ENCODE measurements at regions not wholly inside any gene's neighbourhood (a gene's known extent, or its start where the extent isn't known, plus 50 kb on each side); places are given as distances from the start of the nearest gene placed in this dataset.

DNA sequence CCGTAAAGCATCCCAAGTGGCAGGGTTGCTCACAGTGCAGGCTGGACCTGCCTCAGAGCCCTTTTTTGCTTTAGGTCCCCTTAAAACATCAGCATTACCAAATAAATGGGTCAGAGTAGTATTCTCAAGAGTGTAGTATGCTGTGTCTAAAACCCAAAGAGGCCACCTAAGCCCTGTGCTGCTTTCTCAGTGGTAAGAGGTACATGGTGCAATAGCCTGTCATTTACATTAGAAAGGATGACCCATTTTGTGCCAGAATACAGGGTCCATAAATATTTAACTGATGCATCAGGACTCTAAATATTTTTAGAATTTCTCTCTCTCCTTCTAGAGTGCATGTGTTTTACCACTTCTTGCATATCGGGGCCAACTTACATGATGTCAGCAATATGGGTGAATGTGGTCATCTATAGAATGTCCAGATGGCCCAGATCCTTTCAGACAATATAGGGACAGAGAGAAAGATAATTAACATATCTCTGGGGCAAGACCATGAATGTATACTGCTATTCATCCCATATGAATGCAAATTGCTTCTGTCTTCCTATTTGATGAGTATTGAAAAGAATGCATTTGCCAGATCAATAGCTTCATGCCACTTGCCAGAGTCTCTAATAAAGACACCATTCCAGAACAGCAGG lies 329.2 kb downstream of the PMP22 start:
- Histone ChIP-seq H3K27me3 (ENCODE audit: control insufficient read depth in 1 of 2, insufficient read depth in 2 of 2, low read length in 2 of 2) (no peaks in the 10 kb centered on the region), H3K4me1 (ENCODE audit: control insufficient read depth in 1 of 2, insufficient read depth in 2 of 2, low read length in 2 of 2) (no peaks in the 10 kb centered on the region), H3K36me3 (ENCODE audit: control insufficient read depth in 1 of 2, insufficient read depth in 2 of 2, low read length in 2 of 2) (no peaks in the 10 kb centered on the region), H3K27ac (ENCODE audit: low read depth, low read length) (no peak overlapping the region), H3K4me3 (ENCODE audit: low read depth in 1 of 2, low read length in 2 of 2) (no peak overlapping the region), H3K9ac (ENCODE audit: low read depth in 1 of 2, low read length in 2 of 2) (no peak overlapping the region), H3K9me3 (ENCODE audit: control insufficient read depth in 1 of 2, low read length in 2 of 2) (no peaks in the 10 kb centered on the region)

DNA sequence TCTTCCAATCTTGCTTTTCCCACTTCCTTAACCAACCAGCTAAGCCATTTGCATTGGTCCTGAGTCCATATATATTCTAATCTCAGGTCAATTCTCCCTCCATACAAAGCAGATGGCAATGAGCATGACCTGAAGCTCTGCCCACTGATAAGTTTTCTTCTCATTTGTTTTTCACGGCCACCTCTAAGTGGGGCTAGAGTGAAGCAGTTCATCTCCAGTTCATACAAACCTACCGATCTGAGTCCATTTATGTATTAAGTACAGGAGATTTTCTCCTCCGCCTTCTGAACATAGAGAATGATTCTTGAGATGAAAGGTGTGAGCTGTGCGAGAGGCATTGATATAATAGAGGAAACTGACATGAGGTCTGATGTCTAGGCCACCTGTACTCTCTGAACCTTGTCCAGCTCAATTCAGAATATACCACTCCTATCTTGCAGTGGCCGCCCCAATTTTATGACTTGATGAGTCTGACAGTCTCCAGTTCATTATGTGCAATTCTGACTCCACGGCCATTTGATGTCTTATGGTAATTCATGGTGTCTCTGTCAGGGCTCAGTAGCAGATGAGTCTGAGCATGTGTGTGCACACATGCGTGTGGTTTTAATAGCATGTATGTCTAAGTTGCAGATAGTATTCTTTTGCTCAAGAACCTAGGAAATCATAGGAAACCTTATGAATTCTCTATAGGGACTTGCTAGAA lies 329.8 kb downstream of the PMP22 start:
- Histone ChIP-seq H3K9ac (ENCODE audit: low read depth in 1 of 2, low read length in 2 of 2) (no peak overlapping the region), H3K4me1 (ENCODE audit: control insufficient read depth in 1 of 2, insufficient read depth in 2 of 2, low read length in 2 of 2) (no peaks in the 10 kb centered on the region), H3K27me3 (ENCODE audit: control insufficient read depth in 1 of 2, insufficient read depth in 2 of 2, low read length in 2 of 2) (no peaks in the 10 kb centered on the region), H3K4me3 (ENCODE audit: low read depth in 1 of 2, low read length in 2 of 2) (no peak overlapping the region), H3K36me3 (ENCODE audit: control insufficient read depth in 1 of 2, insufficient read depth in 2 of 2, low read length in 2 of 2) (no peaks in the 10 kb centered on the region), H3K27ac (ENCODE audit: low read depth, low read length) (no peak overlapping the region), H3K9me3 (ENCODE audit: control insufficient read depth in 1 of 2, low read length in 2 of 2) (no peaks in the 10 kb centered on the region)

- no peak overlapping the region for H3K4me3 ChIP-seq (ENCODE audit: low read depth in 1 of 2, low read length in 2 of 2)
- H3K9ac ChIP-seq (ENCODE audit: low read depth in 1 of 2, low read length in 2 of 2): no peak overlapping the region
- H3K27me3 ChIP-seq (ENCODE audit: control insufficient read depth in 1 of 2, insufficient read depth in 2 of 2, low read length in 2 of 2): no peaks in the 10 kb centered on the region
- H3K36me3 ChIP-seq (ENCODE audit: control insufficient read depth in 1 of 2, insufficient read depth in 2 of 2, low read length in 2 of 2): no peaks in the 10 kb centered on the region
- H3K9me3 ChIP-seq (ENCODE audit: control insufficient read depth in 1 of 2, low read length in 2 of 2): no peaks in the 10 kb centered on the region
- no peaks in the 10 kb centered on the region for H3K4me1 ChIP-seq (ENCODE audit: control insufficient read depth in 1 of 2, insufficient read depth in 2 of 2, low read length in 2 of 2)
- no peak overlapping the region for H3K27ac ChIP-seq (ENCODE audit: low read depth, low read length)
These were observed 331.4 kb downstream of the PMP22 start for GRCh38 chr17:14933676-14934075.

DNA sequence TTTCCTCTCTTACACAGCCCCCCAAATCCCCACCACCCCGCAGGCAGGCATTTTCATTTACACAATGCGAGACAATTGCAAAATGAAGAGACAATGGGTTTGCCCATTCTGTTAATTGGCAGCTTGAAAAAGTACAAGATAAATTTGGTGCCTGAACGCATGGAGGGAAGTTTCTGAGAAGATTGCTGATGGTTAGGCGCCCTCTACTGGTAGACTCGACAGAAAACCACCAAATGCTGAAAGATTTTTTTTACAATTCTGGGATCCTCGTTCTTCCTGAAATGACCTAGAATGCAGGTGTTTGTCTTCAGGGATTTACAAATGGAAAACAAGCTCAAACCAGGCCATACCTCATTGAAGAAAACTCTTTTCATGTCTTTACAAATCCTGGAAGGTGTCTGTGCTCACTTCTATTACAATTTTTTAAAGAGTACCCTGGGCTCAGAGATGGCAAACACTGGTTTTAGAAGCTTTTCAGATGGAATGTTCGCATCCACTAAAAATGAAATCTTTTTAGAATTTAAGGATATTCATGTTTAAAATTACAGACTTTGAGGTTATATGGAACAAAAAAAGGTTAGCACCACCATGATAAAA lies 338.5 kb downstream of the PMP22 start:
- Histone ChIP-seq H3K9me3 (ENCODE audit: control insufficient read depth in 1 of 2, low read length in 2 of 2) (peaks cover 0 to 3% of the 10 kb centered on the region in 2 donors), H3K27ac (ENCODE audit: low read depth, low read length) (no peak overlapping the region), H3K9ac (ENCODE audit: low read depth in 1 of 2, low read length in 2 of 2) (no peak overlapping the region), H3K4me3 (ENCODE audit: low read depth in 1 of 2, low read length in 2 of 2) (no peak overlapping the region), H3K27me3 (ENCODE audit: control insufficient read depth in 1 of 2, insufficient read depth in 2 of 2, low read length in 2 of 2) (no peaks in the 10 kb centered on the region), H3K4me1 (ENCODE audit: control insufficient read depth in 1 of 2, insufficient read depth in 2 of 2, low read length in 2 of 2) (no peaks in the 10 kb centered on the region), H3K36me3 (ENCODE audit: control insufficient read depth in 1 of 2, insufficient read depth in 2 of 2, low read length in 2 of 2) (no peaks in the 10 kb centered on the region)

DNA sequence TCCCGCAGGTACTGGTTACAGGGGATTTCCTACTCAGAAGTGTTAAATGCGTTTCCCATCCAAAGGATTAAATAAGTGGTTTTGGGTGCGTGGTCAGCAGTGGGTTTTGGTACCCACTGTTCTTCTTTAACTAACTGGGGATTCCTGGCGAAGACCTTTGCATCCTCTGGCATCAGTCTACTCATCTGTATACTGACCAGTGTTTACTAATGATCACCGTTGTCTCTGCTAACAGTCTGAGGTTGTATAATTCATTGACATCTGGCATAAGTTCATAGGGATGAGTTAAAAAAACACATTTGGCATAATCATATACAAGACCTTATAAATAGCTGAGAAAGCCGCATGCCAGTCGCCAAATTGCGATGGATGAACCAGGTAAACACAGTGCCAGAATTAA lies 339.1 kb downstream of the PMP22 start:
- H3K9me3 ChIP-seq (ENCODE audit: control insufficient read depth in 1 of 2, low read length in 2 of 2): peaks cover 0 to 3% of the 10 kb centered on the region in 2 donors
- H3K9ac ChIP-seq (ENCODE audit: low read depth in 1 of 2, low read length in 2 of 2): no peak overlapping the region

GRCh38 chr17:14925498-14925897 lies 339.6 kb downstream of the PMP22 start:
- no peak overlapping the region for H3K27ac ChIP-seq (ENCODE audit: low read depth, low read length)
- no peak overlapping the region for H3K4me3 ChIP-seq (ENCODE audit: low read depth in 1 of 2, low read length in 2 of 2)
- no peaks in the 10 kb centered on the region for H3K4me1 ChIP-seq (ENCODE audit: control insufficient read depth in 1 of 2, insufficient read depth in 2 of 2, low read length in 2 of 2)
- no peak overlapping the region for H3K9ac ChIP-seq (ENCODE audit: low read depth in 1 of 2, low read length in 2 of 2)
- H3K9me3 ChIP-seq (ENCODE audit: control insufficient read depth in 1 of 2, low read length in 2 of 2): peaks cover 0 to 3% of the 10 kb centered on the region in 2 donors
- no peaks in the 10 kb centered on the region for H3K36me3 ChIP-seq (ENCODE audit: control insufficient read depth in 1 of 2, insufficient read depth in 2 of 2, low read length in 2 of 2)
- H3K27me3 ChIP-seq (ENCODE audit: control insufficient read depth in 1 of 2, insufficient read depth in 2 of 2, low read length in 2 of 2): no peaks in the 10 kb centered on the region

More for the DNA sequence above, 339.1 kb downstream of the PMP22 start:
- no peak overlapping the region for H3K4me3 ChIP-seq (ENCODE audit: low read depth in 1 of 2, low read length in 2 of 2)
- H3K27me3 ChIP-seq (ENCODE audit: control insufficient read depth in 1 of 2, insufficient read depth in 2 of 2, low read length in 2 of 2): no peaks in the 10 kb centered on the region
- H3K27ac ChIP-seq (ENCODE audit: low read depth, low read length): no peak overlapping the region
- H3K36me3 ChIP-seq (ENCODE audit: control insufficient read depth in 1 of 2, insufficient read depth in 2 of 2, low read length in 2 of 2): no peaks in the 10 kb centered on the region
- no peaks in the 10 kb centered on the region for H3K4me1 ChIP-seq (ENCODE audit: control insufficient read depth in 1 of 2, insufficient read depth in 2 of 2, low read length in 2 of 2)

DNA sequence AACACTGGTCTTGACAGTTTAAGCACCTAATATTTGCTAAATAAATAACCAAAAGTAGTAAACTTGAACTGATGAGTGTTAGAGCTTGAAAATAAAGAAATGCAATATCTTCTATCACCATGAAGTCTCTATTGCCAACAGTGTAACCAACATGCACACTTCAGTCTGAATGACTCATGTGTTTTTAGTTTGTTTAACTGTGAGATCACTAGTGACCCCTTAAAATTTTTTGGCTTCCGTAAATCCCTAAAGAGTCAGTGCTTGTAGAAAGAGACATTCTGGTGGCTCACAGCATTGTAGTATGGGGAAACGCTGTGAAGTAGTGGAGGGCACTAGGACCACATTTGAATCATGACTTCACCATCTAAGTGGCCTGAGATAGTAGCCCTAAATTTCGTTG lies 341.1 kb downstream of the PMP22 start:
- H3K4me1 ChIP-seq (ENCODE audit: control insufficient read depth in 1 of 2, insufficient read depth in 2 of 2, low read length in 2 of 2): no peaks in the 10 kb centered on the region
- H3K4me3 ChIP-seq (ENCODE audit: low read depth in 1 of 2, low read length in 2 of 2): no peak overlapping the region
- H3K36me3 ChIP-seq (ENCODE audit: control insufficient read depth in 1 of 2, insufficient read depth in 2 of 2, low read length in 2 of 2): no peaks in the 10 kb centered on the region
- no peak overlapping the region for H3K27ac ChIP-seq (ENCODE audit: low read depth, low read length)
- peaks cover 0 to 3% of the 10 kb centered on the region in 2 donors for H3K9me3 ChIP-seq (ENCODE audit: control insufficient read depth in 1 of 2, low read length in 2 of 2)
- no peak overlapping the region for H3K9ac ChIP-seq (ENCODE audit: low read depth in 1 of 2, low read length in 2 of 2)
- H3K27me3 ChIP-seq (ENCODE audit: control insufficient read depth in 1 of 2, insufficient read depth in 2 of 2, low read length in 2 of 2): no peaks in the 10 kb centered on the region

DNA sequence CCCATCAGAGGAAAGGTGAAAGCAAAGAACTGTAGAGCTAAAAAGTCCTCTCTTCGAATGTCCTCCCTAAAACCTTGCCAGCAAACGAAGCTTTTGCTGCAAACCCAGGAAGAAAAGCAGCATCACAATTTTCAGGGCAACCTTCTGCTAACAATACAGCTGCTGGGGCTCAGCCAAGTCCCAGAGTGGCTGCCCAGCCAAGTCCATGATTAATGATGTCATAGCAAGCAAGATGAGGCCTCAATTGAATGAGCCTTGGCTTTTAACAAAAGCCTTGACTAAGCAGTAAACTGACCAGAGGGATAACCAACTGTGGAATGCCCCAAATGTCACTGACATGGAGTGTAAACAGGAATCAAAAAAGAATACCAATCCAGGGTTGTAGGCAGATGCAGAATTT lies 342.7 kb downstream of the PMP22 start:
- Histone ChIP-seq H3K9ac (ENCODE audit: low read depth in 1 of 2, low read length in 2 of 2) (no peak overlapping the region), H3K27ac (ENCODE audit: low read depth, low read length) (no peak overlapping the region), H3K36me3 (ENCODE audit: control insufficient read depth in 1 of 2, insufficient read depth in 2 of 2, low read length in 2 of 2) (no peaks in the 10 kb centered on the region), H3K27me3 (ENCODE audit: control insufficient read depth in 1 of 2, insufficient read depth in 2 of 2, low read length in 2 of 2) (no peaks in the 10 kb centered on the region), H3K4me1 (ENCODE audit: control insufficient read depth in 1 of 2, insufficient read depth in 2 of 2, low read length in 2 of 2) (no peaks in the 10 kb centered on the region), H3K4me3 (ENCODE audit: low read depth in 1 of 2, low read length in 2 of 2) (no peak overlapping the region), H3K9me3 (ENCODE audit: control insufficient read depth in 1 of 2, low read length in 2 of 2) (peaks cover 0 to 3% of the 10 kb centered on the region in 2 donors)

DNA sequence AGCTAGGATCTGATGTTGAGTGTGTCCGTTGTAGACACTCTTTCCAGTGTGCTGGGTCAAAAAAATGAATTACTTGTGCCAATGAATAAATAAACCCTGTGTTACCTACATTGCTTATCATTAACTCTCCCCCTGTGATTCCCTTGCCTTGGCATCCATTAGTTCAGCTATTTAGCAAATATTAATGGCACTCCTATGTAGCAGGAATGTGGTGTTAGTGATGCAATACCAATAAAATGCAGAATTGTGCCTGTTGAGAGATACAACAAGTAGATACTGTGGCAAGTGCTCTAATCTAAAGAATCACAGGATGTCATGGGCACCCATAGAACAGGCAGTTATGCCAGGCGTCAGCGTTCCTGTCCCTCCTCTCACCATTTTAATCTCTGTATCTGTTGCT lies 343.2 kb downstream of the PMP22 start:
- Histone ChIP-seq H3K4me1 (ENCODE audit: control insufficient read depth in 1 of 2, insufficient read depth in 2 of 2, low read length in 2 of 2) (no peaks in the 10 kb centered on the region), H3K27me3 (ENCODE audit: control insufficient read depth in 1 of 2, insufficient read depth in 2 of 2, low read length in 2 of 2) (no peaks in the 10 kb centered on the region), H3K9ac (ENCODE audit: low read depth in 1 of 2, low read length in 2 of 2) (no peak overlapping the region), H3K4me3 (ENCODE audit: low read depth in 1 of 2, low read length in 2 of 2) (no peak overlapping the region), H3K36me3 (ENCODE audit: control insufficient read depth in 1 of 2, insufficient read depth in 2 of 2, low read length in 2 of 2) (no peaks in the 10 kb centered on the region), H3K27ac (ENCODE audit: low read depth, low read length) (no peak overlapping the region), H3K9me3 (ENCODE audit: control insufficient read depth in 1 of 2, low read length in 2 of 2) (peaks cover 0 to 3% of the 10 kb centered on the region in 2 donors)

DNA sequence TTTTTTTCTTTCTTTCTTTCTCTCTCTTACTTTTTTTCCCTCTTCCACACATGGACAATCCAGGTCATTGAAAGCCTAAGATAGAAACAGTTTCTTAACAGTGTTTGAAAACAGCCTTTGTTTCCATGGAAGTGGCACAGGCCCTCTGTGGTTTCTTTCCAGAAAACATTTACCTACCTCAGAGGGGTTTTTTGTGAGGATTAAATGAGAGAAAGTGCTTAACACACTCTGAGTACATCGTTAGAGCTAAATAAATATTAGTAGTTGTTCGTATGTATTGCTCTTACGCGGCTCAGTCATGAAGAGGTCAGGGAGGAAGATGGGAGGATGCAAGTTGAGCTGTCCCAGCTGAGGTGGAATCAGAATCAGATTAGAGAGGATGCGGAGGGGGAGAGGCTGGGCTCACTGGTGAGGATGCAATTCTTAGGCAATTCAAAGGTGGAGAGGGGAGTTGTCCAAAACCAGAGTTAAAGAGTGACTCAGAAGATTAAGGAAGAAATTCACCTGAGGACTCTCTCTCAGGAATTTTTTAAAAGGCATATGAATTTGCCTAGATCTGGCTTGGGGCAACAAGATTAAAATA lies 345.4 kb downstream of the PMP22 start:
- H3K27ac ChIP-seq (ENCODE audit: low read depth, low read length): no peak overlapping the region
- peaks cover 0 to 3% of the 10 kb centered on the region in 2 donors for H3K9me3 ChIP-seq (ENCODE audit: control insufficient read depth in 1 of 2, low read length in 2 of 2)
- H3K27me3 ChIP-seq (ENCODE audit: control insufficient read depth in 1 of 2, insufficient read depth in 2 of 2, low read length in 2 of 2): no peaks in the 10 kb centered on the region
- H3K4me3 ChIP-seq (ENCODE audit: low read depth in 1 of 2, low read length in 2 of 2): no peak overlapping the region
- no peaks in the 10 kb centered on the region for H3K4me1 ChIP-seq (ENCODE audit: control insufficient read depth in 1 of 2, insufficient read depth in 2 of 2, low read length in 2 of 2)
- no peaks in the 10 kb centered on the region for H3K36me3 ChIP-seq (ENCODE audit: control insufficient read depth in 1 of 2, insufficient read depth in 2 of 2, low read length in 2 of 2)
- H3K9ac ChIP-seq (ENCODE audit: low read depth in 1 of 2, low read length in 2 of 2): no peak overlapping the region
